ENCODE measurements at regions not wholly inside any gene's neighbourhood (a gene's known extent, or its start where the extent isn't known, plus 50 kb on each side); places are given as distances from the start of the nearest gene placed in this dataset.

GRCh38 chr2:125373293-125373692 is 1282.7 kb upstream of the GYPC start:
- TF ChIP-seq CTCF (conservative IDR thresholded peaks at IDR 0.05; ENCODE audit: low read depth in 2 of 2) (no peak), POLR2AphosphoS5 (IDR thresholded peaks at IDR 0.05; ENCODE audit: low read depth) (no peak), EZH2phosphoT487 (IDR thresholded peaks at IDR 0.05; ENCODE audit: unreplicated experiment) (no peak), EZH2 (IDR thresholded peaks at IDR 0.05; ENCODE audit: low read depth, unreplicated experiment) (no peak), CREB1 (CRISPR knock-in tag; IDR thresholded peaks at IDR 0.05; ENCODE audit: low read depth) (no peak), ETS1 (IDR thresholded peaks at IDR 0.05) (no peak), ZNF331 (CRISPR knock-in tag; IDR thresholded peaks at IDR 0.05; ENCODE audit: low read depth) (no peak), REST (IDR thresholded peaks at IDR 0.05; ENCODE audit: unreplicated experiment) (no peak), STAT1 (IDR thresholded peaks at IDR 0.05; ENCODE audit: unreplicated experiment) (no peak), NANOG (IDR thresholded peaks at IDR 0.05; ENCODE audit: borderline replicate concordance) (no peak)
